Nephron progenitor cell (in vitro differentiated cells): ENCODE measurements at regions not wholly inside any gene's neighbourhood (a gene's known extent, or its start where the extent isn't known, plus 50 kb on each side); places are given as distances from the start of the nearest gene placed in this dataset.

Experiments used
- DNase-seq: peaks from one replicate; pipeline ENCODE4 v3.0.0; 2021
- H3K27ac Mint-ChIP-seq: 2 replicates; pipeline ENCODE4 v1.8.0; 2021; ENCODE audit warnings: mild to moderate bottlenecking, moderate library complexity, mixed read lengths
- H3K27me3 Mint-ChIP-seq: 2 replicates; pipeline ENCODE4 v1.8.0; 2021; ENCODE audit warnings: mild to moderate bottlenecking, low read depth, mixed read lengths; ENCODE audit not compliant: poor library complexity
- H3K36me3 Mint-ChIP-seq: 2 replicates; pipeline ENCODE4 v1.8.0; 2021; ENCODE audit warnings: low read depth, mixed read lengths
- H3K4me1 Mint-ChIP-seq: 2 replicates; pipeline ENCODE4 v1.8.0; 2021; ENCODE audit warnings: mixed read lengths
- H3K4me3 Mint-ChIP-seq: 2 replicates; pipeline ENCODE4 v1.8.0; 2021; ENCODE audit warnings: mild to moderate bottlenecking, moderate library complexity, mixed read lengths
- H3K9me3 Mint-ChIP-seq: 2 replicates; pipeline ENCODE4 v1.8.0; 2021; ENCODE audit warnings: mild to moderate bottlenecking, moderate library complexity, mixed read lengths
- TF ChIP-seq, protein P1 (sequence below): fragments of 200-600 bp; sonication (generic); IDR thresholded peaks from 2 replicates; pipeline ENCODE4 v1.5.0; 2021; ENCODE audit warnings: antibody characterized with exemption

DNA sequence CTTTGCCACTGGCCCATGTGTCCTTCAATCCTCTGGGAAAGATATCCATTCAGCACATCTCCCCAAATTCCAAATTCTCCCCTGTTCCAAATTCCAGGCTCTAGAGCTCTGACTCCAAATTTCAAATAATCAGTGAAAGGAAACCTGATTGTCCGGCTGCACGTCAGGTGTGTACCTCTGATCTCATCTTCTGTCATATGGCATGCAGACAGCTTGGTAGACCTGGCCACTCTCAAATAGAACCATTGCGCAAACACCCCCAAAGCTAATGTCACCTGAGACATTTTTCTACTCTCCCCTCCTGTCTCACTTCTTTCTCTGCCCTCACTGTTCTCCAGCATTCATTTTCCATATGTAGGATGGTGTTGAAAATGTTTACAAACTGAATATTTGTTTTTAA is 337.0 kb upstream of the DYNLRB2 start:
- Mint-ChIP-seq H3K27me3 (peaks cover 19% of the 10 kb centered on the region), H3K36me3 (no peaks in the 10 kb centered on the region), H3K9me3 (no peaks in the 10 kb centered on the region), H3K4me1 (peaks cover 6% of the 10 kb centered on the region), H3K4me3 (no peak overlapping the region), H3K27ac (no peak overlapping the region)
- DNase-seq = no peak
- TF ChIP-seq, protein P1, sequence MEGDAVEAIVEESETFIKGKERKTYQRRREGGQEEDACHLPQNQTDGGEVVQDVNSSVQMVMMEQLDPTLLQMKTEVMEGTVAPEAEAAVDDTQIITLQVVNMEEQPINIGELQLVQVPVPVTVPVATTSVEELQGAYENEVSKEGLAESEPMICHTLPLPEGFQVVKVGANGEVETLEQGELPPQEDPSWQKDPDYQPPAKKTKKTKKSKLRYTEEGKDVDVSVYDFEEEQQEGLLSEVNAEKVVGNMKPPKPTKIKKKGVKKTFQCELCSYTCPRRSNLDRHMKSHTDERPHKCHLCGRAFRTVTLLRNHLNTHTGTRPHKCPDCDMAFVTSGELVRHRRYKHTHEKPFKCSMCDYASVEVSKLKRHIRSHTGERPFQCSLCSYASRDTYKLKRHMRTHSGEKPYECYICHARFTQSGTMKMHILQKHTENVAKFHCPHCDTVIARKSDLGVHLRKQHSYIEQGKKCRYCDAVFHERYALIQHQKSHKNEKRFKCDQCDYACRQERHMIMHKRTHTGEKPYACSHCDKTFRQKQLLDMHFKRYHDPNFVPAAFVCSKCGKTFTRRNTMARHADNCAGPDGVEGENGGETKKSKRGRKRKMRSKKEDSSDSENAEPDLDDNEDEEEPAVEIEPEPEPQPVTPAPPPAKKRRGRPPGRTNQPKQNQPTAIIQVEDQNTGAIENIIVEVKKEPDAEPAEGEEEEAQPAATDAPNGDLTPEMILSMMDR = no peak

DNA sequence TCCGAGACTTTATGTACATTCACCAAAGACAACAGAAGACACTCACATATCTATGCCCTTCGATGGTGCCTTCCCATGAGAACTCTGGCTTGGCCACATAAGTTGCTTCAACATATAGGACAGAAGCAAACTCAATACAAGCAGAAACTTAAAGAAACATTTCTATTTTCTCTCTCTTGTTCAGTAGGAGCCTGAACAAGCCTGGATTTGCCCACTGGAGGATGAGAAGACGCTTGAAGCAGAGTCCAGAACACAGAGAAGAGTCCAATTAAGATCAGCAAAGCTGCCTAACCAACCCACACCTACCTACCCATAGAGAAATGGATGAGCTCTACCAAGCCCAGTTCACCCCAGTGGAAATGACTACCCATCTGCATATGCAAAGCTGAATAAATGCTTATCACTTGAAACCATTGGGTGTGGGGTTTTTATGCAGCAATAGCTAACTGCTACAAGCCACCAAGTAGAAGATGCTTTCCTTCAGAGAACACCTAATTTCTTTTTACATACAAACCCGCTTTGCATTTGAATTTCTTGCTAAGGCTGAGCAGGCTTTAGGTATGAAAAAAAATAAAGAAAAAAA is 337.9 kb upstream of the DYNLRB2 start:
- Mint-ChIP-seq H3K27ac (no peak overlapping the region), H3K9me3 (no peaks in the 10 kb centered on the region), H3K4me3 (no peak overlapping the region), H3K36me3 (no peaks in the 10 kb centered on the region), H3K4me1 (peaks cover 9% of the 10 kb centered on the region), H3K27me3 (peaks cover 19% of the 10 kb centered on the region)
- TF ChIP-seq, protein P1 = no peak
- no peak for DNase-seq

DNA sequence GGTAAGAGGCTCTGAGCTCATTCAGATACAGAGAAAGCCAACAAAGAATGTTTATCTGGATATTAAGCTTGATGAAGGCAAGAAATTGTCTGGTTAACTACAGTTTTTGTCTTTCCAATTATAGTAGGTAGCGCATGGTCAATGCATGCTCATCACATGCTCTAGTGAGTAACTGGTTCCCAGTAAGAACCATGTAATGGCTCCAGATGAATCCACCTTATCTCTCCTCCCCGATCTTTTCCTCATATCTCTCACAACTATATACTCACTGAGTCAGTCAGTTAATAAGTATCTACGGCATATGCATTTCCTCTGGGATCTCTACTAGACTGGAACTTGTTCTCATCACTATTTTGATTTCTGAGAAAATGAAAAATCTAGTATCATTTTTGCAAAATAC is 340.7 kb upstream of the DYNLRB2 start:
- peaks cover 16% of the 10 kb centered on the region for H3K27me3 Mint-ChIP-seq
- H3K36me3 Mint-ChIP-seq = no peaks in the 10 kb centered on the region
- H3K4me1 Mint-ChIP-seq = peaks cover 9% of the 10 kb centered on the region
- H3K4me3 Mint-ChIP-seq = no peak overlapping the region
- TF ChIP-seq, protein P1 = no peak
- no peak overlapping the region for H3K27ac Mint-ChIP-seq
- no peaks in the 10 kb centered on the region for H3K9me3 Mint-ChIP-seq
- DNase-seq = no peak

DNA sequence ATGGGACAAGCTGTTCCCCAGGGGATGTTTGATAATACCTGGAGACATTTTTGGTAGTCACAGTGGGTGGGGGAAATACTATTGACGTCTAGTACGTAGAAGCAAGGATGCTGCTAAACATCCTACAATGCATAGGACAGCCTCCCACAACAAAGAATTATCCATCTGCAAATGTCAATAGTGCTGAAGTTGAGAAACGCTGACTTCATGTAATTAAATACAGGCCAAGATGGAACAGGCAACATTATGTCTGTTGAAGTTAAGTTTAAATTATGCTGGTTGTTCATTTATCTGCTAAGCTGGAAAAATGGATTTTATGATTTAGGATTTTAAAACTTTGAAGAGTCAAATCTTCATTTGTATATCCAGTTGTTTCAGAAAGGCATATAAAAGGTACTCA is 341.2 kb upstream of the DYNLRB2 start:
- H3K27ac Mint-ChIP-seq = no peak overlapping the region
- H3K4me1 Mint-ChIP-seq = peaks cover 9% of the 10 kb centered on the region
- H3K9me3 Mint-ChIP-seq = no peaks in the 10 kb centered on the region
- H3K27me3 Mint-ChIP-seq = peaks cover 16% of the 10 kb centered on the region
- TF ChIP-seq, protein P1 = no peak
- H3K36me3 Mint-ChIP-seq = no peaks in the 10 kb centered on the region
- no peak overlapping the region for H3K4me3 Mint-ChIP-seq
- DNase-seq = no peak

DNA sequence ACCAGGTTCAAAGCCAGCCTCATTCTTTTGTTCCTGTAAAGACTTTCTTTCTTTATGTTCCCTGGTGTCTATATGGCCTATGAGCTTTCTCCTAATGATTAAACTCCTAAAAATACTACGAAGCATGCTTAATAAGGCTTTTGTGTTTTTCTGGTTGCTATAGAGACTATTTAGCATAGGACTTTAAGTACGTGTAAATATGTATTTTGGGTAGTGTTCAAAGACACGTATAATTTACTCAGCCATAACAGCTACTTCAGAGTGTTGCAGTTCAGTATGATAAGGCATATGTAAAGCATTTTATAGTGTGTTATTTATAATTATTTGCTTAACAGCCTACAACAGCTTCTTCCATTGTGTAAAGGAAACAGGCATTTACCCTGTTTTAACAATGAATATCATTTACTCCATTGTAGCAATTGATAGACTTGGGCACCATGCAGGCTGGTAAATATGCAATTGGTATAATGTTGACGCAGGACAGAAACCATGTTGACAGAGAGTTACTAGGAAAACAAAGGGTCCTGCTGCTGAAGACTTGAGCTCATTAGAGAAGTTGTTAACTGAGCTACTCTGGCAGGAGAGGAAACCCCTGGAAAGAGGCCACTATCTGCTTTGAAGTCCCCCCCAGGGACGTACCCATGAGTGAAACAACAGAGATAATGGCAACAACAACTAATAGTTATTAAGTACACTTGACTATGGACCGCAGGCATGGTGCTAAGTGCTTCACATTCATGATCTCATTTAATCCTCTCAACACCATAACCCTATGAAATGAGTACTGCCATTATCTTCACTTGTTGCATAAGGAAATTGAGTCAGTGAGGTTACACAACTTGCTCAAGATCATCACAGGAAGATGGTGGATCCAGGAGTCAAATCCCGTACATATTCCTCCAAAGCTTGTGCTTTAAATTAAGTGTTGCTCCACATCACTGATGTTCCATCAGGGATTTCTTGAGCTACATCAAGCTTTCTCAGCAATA is 342.2 kb upstream of the DYNLRB2 start:
- TF ChIP-seq, protein P1 = no peak
- no peak for DNase-seq
- peaks cover 13% of the 10 kb centered on the region for H3K27me3 Mint-ChIP-seq
- H3K9me3 Mint-ChIP-seq = no peaks in the 10 kb centered on the region
- peaks cover 9% of the 10 kb centered on the region for H3K4me1 Mint-ChIP-seq
- no peaks in the 10 kb centered on the region for H3K36me3 Mint-ChIP-seq
- no peak overlapping the region for H3K4me3 Mint-ChIP-seq
- H3K27ac Mint-ChIP-seq = no peak overlapping the region
